NCI-H446 (cell line): ENCODE measurements at regions not wholly inside any gene's neighbourhood (a gene's known extent, or its start where the extent isn't known, plus 50 kb on each side); places are given as distances from the start of the nearest gene placed in this dataset.
A peak's percentile ranks its signal among the peaks of the same experiment; 100 is the strongest.

Source experiments
- DNase-seq, 2 experiments: peaks; one replicate each; lab custom pipeline; 2025; lab: John Stamatoyannopoulos, UW

DNA sequence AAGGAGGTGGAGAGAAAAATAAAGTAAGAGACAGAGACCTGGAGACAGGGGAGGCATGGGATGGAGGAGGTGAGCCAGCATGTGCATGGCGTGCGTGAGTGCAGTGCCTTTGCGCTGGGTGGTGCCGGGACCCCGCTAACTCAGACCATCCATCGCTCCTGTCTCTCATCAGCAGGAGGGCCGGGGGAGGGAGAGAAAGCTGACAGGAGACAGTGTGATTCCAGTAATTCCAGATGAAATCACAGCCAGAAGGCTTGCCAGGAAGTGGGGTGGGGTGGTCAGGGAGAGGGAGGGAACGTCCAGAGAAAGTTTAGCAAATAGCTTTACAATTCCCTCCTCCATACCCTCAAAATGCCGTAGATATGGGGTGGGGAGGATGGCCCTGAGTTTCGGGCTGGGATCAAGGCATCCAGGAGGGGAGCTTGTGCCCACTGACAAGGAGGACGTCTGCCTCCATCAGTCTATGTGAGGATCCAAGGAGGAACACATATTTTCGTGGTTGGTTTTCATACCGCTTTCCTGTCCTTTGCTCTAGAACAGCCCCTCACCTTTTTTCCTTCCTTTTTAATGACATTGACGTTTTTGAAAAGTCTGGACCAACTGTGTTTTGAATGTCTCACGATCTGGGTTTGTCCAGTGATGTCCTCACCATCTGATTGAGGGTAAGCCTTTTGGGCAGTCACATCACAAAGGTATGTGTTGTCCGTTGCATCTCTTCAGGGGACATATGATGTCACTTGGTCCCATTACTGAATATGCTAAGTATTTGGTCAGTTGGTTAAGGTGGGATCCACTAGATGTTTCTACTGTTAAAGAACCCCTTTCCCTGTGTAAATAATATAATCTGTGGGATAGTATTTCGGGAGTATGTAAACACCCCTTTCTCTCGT, 567.3 kb downstream of the MIAT start:
- no peak for DNase-seq

DNA sequence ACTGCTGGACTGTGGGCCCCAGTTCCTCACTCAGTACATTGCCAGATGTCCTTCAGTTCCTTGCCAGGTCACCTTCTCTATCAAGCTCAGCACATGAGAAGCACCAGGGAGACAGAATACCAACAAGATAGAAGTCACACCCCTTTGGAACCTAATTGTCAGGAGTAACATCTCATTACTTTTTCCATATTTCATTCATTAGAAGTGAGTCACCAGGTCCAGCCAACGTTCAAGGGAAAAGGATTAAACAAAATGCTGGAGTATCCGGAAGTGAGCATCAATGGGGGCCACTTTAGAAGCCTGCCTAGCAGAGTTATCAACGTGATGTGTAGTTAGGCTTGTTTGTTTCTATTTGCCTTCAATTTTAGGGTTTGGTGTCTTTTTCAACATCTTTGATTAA, 569.3 kb downstream of the MIAT start:
- no peak for DNase-seq

DNA sequence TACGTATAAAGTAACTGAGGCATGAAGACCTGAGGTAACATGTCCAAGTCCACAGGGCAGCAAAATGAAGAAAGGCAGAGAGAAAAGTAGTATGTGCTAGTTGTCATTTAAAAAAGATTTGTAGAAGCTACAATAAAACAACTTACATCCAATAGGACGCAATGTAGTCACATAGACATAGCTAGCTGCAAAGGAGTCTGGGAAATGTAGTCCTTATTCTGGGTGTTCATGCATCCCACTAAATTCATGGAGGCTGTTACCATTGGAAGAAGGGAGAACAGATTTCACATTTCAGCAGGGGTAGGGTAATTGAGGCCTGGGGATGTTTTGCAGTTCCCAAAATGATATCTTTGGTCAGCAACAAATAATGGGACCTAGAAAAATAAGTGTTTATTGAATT, 571.4 kb downstream of the MIAT start:
- no peak for DNase-seq

DNA sequence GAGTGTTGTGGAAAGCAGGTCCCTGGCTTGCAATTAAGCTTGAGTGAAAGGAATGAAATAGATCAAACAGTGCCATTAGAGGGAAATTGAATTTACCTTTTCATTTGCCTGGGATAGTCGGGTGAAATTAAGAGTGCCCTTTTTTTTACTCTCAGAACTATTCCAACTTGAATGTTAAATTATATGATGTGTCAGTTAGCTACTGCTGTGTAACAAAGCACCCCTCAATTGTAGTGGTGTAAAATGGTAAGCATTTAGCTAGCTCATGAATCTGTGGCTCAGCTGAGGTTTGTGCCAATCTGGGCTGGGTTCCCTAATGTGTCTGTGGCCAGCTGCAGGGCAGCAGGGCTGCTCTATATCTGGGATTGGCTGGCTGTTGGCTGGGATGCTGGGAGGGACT, 571.4 kb downstream of the MN1 start:
- no peak for DNase-seq

DNA sequence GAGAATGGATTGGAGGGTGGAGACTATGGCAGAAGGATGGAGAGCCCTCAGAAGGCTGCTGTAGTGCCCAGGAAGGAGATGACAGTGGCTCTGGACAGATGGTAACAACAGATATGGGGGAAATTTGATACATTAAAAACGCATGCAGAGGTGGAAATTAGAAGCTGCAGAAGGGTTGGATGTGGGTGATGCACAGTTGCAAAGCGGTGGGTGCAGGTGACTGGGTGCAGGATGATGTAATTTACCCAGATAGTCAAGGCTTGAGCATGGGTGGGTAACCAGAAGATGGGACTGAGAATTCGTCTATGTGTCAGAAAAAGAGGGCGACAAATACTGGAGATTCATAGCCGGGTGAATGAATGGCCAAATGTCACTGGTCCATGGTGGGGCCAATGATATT, 570.3 kb downstream of the MN1 start:
- no peak for DNase-seq

DNA sequence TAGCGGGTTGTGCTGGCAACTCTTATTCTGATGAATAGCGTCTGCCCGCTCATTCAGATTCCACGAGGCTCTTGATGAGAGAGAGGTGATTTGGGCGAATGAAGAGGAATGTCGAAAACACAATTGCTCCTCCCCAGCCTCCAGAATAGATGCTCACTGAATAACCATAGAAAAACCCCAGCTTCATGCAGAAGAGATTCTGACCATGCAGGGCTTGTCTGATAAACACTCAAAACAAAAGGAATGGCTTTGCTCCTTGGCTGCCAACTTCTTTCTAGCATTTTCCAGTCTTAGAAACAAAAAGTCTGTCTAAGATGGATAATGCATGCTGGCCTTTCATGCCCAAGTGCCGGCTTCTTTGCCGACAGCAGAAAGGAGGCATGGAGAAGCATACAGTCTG, 569.5 kb downstream of the MN1 start:
- DNase-seq, result no peak

DNA sequence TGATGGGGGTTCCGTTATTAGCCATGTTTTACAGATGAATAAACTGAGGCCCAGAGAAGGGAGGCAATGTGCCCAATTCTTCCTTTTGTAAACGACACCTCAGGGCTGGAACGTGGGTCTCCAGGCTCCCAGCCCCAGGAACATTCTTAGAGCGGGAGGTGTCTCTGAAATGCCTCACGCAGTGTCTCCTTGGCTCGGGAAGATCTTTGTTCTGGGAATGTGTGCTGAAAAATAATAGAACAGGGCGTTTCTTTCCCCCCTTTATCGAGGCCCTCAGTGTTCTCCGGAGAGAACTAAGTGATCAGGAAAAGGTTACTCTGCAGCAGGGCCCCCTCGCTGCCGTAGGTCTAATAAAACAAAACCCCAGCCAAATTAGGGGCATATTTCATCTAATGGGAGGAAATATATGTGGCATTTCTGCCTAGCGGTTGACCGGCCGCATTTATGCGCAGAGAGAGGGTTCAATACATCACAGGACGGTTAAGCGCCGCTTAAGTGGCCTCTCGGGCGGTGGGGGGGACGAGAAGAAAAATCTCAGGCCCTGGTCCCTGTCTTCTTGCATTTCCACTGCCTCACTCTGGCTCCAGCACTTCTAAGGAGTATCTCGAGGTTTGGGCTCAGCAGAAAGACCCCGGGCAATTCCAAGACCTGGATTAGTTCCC, 564.3 kb downstream of the MN1 start:
- no peak for DNase-seq

DNA sequence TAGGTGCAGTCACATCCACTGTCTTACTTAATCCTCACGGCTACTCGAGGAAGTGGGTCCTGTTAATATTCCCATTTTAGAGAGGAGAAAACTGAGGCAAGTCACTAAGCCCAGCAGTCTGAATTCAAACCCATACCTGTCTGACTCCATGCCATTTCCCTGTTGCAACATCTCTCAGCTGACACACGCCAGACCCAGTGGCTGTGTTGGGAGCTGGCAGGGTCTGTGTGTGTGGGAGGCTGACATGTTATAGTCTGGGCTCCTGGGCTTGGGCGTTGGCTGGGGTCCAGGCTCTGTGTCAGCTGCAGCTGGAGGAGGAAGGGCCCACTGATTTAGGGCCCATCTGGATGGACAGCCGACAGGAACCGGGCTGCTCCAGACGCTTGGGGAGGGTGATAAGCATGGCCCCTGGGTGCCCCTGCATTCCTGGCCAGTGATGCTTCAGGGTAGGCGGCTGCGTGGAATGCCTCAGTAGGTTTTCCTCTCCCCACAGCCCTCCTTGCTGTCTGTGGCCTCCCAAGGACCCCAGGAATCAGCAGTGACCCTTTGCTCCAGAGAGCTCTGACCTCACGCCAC, 562.5 kb downstream of the MN1 start:
- peak; percentile 61 to 89 for DNase-seq

DNA sequence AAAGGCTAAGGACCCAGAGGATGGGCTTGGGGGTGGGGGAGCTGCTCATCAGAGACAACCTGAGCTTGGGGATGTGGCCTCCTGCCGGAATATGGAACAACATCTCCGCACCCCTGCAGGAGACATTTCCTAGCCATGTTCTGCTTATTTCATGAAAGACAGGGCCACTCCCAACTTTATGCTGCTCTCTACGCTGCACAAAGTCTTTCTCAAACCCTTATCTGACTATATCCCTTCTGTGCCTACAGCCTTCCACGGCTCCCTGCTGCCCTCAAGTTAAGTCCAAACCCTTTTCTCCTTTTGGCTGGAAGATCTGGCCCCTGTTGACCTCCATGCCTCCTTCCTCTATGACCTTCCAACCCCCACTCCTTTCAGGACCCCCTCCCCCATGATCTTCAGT, 562.0 kb downstream of the MN1 start:
- no peak for DNase-seq

DNA sequence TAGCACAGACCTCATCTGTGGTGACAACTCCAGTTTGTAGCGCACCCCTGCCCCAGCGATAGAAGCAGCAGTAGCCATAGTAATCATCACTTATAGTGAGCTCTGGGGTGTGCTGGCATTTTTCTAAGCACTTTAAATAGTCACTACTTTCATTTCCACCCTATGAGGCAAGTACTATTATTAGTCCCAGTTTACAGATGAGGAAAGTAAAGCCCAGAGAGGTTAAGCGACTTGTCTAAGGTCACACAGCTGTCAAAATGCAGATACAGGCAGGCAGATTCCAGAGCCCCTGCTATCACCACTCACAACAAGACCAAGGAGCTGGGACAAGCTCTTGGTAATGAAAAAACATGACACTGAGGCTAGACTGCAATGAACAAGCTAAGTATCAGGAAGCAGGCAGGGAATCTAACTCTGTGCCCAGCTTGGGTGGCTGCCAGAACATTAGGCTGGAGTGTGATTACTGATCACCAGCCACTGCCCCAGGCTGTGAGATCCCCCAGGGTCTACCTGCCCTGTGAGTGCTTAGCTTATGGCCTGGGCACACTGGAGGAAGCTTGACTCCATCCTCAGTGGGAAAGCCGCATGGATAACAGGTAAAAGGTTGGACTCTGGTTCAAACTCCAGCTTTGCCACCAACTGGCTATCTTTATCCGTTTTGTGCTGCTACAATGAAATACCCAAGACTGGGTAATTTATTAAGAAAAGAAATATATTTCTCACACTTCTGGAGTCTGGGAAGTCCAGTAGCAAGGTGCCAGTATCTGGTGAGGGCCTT, 561.1 kb downstream of the MN1 start:
- DNase-seq, result peak in 1 of 2 experiments; percentile 77

DNA sequence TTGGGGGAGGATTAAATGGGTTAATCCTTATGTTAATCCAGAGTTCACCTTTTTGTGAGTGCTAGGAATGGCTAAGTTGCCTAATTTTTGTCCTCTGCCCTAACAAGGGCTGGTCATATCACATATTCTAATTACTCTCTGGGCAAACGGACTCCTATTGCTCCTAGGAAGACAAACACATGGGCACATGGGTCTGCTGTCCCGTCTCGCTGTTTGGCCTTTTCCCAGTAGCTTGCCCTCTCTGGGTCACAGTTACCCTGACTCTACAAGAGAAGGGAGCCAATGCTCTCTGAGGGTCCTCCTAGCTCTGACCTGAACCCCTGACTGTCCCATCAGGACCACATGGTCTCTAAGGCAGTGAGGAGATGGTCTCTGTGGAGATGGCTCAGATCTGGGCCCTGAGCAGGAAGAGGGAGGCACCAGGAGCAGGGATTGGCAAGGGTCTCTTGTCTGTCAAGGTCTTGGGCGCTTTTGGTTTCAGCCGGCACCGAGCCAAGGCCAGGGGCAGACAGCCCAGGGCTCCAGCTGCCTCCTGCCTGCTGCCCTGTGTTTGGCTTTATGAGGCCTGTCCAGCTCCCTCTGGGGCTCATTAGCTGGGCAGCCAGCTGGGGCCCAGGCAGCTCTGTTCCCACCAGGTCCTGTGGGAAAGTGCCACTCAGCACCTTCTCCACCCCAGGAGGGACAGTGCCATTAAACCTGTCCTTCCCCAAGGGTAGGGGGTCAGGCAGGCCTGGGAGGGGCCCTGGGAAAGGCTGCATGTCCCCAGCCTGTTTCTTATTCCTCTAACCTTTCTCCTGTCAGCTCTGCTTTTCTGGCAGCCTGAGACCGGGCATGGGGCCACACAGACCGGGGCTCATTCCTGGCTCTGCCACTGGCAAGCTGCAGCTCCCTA, 559.9 kb downstream of the MN1 start:
- peak; percentile 93 to 98 for DNase-seq

DNA sequence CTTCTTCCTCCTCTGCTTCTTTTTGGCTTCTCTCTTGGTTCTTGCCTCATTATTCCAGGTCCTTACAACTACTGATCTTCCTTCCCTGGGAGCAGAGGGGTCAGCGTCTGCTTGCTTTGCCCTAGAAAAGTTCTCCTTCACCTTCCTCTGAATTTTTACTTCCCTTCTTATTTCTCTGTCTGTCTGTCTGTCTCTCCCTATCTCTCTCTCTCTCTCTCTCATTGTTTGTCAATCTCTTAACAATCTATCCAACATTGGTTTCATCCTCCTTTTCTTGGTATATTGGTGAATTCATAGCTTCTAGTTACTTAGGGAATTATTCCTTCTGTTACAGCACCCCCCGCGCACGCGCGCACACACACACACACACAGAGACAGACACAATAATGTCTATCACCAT, 559.1 kb downstream of the MN1 start:
- no peak for DNase-seq

DNA sequence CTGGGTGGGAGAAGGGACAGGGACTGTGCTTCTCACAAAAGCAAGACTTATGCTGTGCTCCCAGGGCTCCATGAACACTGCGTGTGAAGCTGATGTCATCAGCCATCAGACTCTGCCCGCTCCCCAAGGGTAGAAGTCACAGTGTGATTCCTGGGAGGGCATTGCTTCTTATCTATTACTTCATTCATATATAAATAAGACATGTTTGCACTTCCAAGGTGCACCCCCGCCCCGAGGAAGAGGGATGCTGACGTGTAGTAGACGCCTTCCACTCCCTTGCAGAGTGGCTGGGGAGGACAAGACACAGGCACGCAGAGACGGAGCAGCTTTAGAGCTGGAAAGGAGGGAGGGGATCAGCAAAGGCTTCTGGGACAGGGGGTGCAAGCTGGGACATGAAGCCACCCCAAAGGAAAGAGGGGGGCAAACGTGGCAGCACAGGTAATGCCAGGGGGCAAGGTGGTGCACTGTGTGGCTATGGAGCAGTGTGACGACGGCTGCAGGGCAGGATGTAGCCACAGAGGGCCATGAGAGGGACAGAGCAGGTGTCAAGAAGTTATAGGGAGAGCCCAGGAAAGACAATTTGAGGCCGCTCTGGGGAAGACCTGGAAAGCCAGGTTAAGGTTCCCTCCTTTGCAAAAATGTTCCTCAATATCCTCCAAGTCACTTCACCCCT, 558.5 kb downstream of the MN1 start:
- DNase-seq, result no peak

DNA sequence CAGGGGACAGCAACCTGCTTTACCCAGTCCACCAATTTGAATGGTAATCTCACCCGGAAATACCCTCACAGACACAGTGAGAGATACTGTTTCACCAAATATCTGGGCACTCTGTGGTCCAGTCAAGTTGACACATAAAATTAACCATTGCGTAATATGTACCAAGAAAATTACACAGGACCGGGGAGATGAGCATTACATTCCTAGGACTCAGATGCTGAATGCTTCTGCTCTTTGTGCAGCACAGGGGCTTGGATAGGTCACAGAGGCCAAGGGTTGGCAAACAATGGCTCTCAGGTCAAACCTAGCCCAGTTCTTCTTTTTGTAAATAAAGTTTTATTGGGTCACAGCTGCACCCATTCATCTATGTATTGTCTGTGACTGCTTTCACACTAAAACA, 557.2 kb downstream of the MN1 start:
- no peak for DNase-seq

DNA sequence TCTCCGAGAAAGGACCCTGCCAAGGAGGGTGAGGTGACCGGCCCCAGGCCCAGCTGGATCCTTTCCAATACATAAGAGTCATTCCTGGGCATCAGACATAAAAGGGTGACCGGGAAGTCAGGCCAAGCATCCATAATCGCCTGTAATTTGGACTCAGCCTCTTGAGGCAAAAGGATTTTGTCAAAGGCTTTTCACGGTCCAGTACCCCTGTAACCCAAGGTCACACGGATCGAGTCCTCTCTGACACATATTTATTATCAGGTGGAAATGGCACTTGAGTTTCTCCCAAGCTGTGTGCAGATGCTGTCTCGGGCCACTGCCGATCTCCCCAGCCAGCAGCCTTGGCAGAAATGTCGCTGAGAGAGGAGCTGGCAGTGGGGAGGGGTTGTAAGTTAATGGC, 556.5 kb downstream of the MN1 start:
- DNase-seq, result peak in 1 of 2 experiments; percentile 56

DNA sequence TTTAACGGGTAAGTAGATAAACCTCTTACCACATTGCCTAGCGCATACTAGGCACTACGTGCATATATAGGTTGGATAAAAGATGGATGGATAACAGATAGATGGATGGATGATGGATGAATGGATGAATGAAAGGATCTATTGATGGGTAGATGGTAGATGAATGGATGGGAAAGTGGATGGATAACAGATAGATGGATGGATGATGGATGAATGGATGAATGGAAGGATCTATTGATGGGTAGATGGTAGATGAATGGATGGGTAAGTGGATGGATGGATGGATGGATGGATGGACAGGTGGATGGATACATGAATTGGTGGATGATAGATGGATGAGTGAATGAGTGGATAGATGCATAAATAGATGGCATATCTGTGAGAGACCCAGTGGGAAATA, 555.0 kb downstream of the MN1 start:
- no peak for DNase-seq

DNA sequence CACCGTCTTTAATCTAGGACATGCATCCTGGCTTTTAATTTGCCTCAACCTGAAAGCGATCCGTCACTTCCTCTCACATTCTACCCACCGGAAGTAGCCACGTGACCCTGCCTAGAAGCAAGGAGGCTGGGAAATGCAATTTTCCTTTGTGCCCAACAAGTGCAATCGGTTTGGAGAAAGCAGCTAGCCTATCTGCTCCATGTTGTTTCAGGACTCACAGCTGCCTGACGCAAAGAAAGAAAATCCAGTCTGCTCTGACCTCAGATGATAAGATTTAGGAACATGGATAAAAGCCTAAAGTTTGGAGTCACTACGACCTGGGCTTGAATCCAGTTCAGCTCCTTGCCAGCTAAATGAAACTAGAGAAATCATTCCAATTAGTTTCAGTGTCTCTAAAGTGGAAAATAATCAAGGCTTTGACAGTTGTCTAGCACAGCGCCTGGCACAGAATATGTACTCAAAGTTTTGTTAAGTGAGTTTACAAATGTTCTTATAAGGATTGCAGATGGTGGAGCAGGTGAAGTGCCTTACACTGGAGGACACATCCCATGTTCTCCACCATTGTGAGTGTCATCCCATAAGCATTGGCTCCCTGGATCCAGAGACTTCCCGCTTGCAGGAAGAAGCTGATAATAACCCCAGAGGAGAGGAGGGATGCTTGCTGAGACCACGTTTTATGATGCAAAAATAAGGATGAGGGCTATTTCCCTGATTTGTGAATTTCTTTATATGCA, 553.7 kb downstream of the MN1 start:
- peak; percentile 68 to 80 for DNase-seq

DNA sequence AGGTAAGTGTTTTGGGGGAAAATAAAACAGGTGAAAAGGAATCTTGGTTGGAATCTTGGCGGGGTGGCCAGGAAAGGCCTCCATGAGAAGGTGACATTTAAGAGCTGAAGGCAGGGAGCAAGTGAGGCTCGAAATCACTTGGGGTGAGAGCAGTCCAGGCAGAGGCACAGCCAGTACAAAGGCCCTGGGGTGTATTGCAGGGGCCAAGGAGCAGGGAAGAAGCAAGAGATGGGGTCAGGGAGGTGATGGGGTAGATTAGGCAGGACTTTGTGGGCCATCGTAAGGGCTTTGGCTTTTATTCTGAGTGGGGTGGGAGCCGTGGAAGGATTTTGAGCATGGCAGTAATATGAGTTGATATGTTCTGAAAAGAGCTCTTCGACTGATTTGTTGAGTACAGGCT, 551.1 kb downstream of the MN1 start:
- no peak for DNase-seq

DNA sequence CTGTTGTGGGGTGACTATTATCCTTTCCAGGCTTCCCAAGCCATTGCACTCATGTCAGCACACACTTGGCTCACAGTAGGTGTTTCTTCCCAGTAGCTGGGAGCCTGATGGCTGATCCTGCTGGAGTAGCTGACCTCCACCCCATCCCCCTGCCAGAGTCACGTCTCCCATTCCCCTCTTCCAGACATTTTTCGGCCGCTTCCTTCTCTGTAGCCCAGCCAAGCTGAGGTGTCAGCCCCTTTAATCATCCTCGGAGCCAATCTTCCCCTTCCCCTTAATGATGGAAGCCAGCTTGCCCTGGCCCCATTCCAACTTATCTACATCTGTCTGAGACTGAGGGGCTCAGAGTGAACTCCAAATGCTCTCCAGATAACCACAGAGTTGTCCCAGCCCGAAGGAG, 550.7 kb downstream of the MN1 start:
- no peak for DNase-seq

DNA sequence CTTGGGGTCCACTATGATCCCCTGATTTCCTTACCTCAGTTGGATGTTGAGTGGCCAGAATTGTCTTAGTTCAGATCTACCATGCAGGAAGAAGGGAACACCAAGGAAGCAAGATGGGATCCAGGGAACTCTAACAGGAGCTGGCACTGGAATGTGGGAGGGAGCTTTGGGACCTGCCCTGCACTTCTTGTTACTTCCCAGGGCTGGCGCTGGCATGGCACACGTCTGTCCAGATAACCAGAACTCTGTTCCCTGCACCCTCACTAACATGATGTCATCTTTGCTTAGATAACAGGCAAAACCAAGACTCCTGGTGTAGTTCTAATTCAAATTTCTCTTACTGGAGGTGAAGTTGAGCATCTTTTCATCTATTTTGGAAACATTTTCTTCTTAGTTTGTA, 550.0 kb downstream of the MN1 start:
- no peak for DNase-seq
